Testis (tissue), 2 donors: ENCODE measurements at regions not wholly inside any gene's neighbourhood (a gene's known extent, or its start where the extent isn't known, plus 50 kb on each side); places are given as distances from the start of the nearest gene placed in this dataset.

ENCODE experiments used
- DNase-seq: peaks from one replicate; pipeline ENCODE4 v3.0.0-alpha.2; 2019
- H3K27ac ChIP-seq, 2 donors: fragments of 200-600 bp; sonication (generic); one replicate each; pipeline ENCODE4 v1.5.1; 2019
- H3K27me3 ChIP-seq: fragments of 200-600 bp; sonication (generic); one replicate; pipeline ENCODE4 v1.5.1; 2019
- H3K36me3 ChIP-seq: fragments of 200-600 bp; sonication (generic); one replicate; pipeline ENCODE4 v1.5.1; 2017; ENCODE audit warnings: low read depth; ENCODE audit errors: missing control alignments
- H3K4me1 ChIP-seq: fragments of 200-600 bp; sonication (generic); one replicate; pipeline ENCODE4 v1.5.1; 2019
- H3K4me3 ChIP-seq, 2 donors: fragments of 200-600 bp; sonication (generic); one replicate each; pipeline ENCODE4 v1.5.1; 2017 to 2019
- H3K9me3 ChIP-seq: fragments of 200-600 bp; sonication (generic); one replicate; pipeline ENCODE4 v1.5.1; 2017
- POLR2A ChIP-seq: fragments of 450-650 bp; IDR thresholded peaks from one replicate; pipeline ENCODE4 v1.6.1; 2017; ENCODE audit warnings: antibody characterized with exemption, mild to moderate bottlenecking, moderate library complexity
- WGBS, 2 donors: methylation state at CpG; one replicate each; pipeline ENCODE4 v1.1.5; 2018; 5-methylcytosine and 5-hydroxymethylcytosine counted together
- intact Hi-C: fragments of 100-400 bp; cut with DNase I; formaldehyde crosslinking; loops from one replicate; pipeline ENCODE4 v1.15.1; 2023; ENCODE audit warnings: low total_unique reads
- TF ChIP-seq, protein P1 (sequence below), 3 experiments: fragments of 450-650 bp in 2 of 3; fragments of 200-600 bp in 1 of 3; sonication (generic) in 1 of 3; IDR thresholded peaks; one replicate each; pipeline ENCODE4 v1.5.1; 2016 to 2019; ENCODE audit warnings: antibody characterized with exemption in 3 of 3, mild to moderate bottlenecking in 2 of 3, moderate library complexity in 1 of 3

- Histone ChIP-seq H3K27ac (no peak overlapping the region), H3K36me3 (no peaks in the 10 kb centered on the region), H3K27me3 (no peaks in the 10 kb centered on the region), H3K4me1 (no peaks in the 10 kb centered on the region), H3K9me3 (no peaks in the 10 kb centered on the region), H3K4me3 (no peak overlapping the region)
- no peak for DNase-seq
- intact Hi-C loops = no loop called here
- TF ChIP-seq, protein P1, sequence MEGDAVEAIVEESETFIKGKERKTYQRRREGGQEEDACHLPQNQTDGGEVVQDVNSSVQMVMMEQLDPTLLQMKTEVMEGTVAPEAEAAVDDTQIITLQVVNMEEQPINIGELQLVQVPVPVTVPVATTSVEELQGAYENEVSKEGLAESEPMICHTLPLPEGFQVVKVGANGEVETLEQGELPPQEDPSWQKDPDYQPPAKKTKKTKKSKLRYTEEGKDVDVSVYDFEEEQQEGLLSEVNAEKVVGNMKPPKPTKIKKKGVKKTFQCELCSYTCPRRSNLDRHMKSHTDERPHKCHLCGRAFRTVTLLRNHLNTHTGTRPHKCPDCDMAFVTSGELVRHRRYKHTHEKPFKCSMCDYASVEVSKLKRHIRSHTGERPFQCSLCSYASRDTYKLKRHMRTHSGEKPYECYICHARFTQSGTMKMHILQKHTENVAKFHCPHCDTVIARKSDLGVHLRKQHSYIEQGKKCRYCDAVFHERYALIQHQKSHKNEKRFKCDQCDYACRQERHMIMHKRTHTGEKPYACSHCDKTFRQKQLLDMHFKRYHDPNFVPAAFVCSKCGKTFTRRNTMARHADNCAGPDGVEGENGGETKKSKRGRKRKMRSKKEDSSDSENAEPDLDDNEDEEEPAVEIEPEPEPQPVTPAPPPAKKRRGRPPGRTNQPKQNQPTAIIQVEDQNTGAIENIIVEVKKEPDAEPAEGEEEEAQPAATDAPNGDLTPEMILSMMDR (IDR thresholded peaks at IDR 0.05) = no peak
- TF ChIP-seq POLR2A = no peak
These were observed 592.9 kb upstream of the PITX2 start for GRCh38 chr4:111215755-111216154.

- Histone ChIP-seq H3K4me1 (no peaks in the 10 kb centered on the region), H3K27me3 (no peaks in the 10 kb centered on the region), H3K27ac (no peak overlapping the region), H3K36me3 (no peaks in the 10 kb centered on the region), H3K4me3 (no peak overlapping the region), H3K9me3 (no peaks in the 10 kb centered on the region)
- DNase-seq = no peak
- no peak for TF ChIP-seq POLR2A
- TF ChIP-seq, protein P1 (IDR thresholded peaks at IDR 0.05) = no peak
- intact Hi-C loops = no loop called here
These were observed 593.9 kb upstream of the PITX2 start for GRCh38 chr4:111216791-111217190.

- TF ChIP-seq, protein P1 (IDR thresholded peaks at IDR 0.05) = no peak
- no peak for TF ChIP-seq POLR2A
- intact Hi-C loops = no loop called here
- Histone ChIP-seq H3K36me3 (no peaks in the 10 kb centered on the region), H3K27ac (no peak overlapping the region), H3K27me3 (no peaks in the 10 kb centered on the region), H3K4me1 (no peaks in the 10 kb centered on the region), H3K9me3 (no peaks in the 10 kb centered on the region), H3K4me3 (no peak overlapping the region)
- DNase-seq = no peak
These were observed 598.5 kb upstream of the PITX2 start for GRCh38 chr4:111221371-111221770.

- TF ChIP-seq POLR2A = no peak
- TF ChIP-seq, protein P1 (IDR thresholded peaks at IDR 0.05) = no peak
- Histone ChIP-seq H3K4me3 (no peak overlapping the region), H3K4me1 (no peaks in the 10 kb centered on the region), H3K27me3 (no peaks in the 10 kb centered on the region), H3K36me3 (no peaks in the 10 kb centered on the region), H3K9me3 (no peaks in the 10 kb centered on the region), H3K27ac (no peak overlapping the region)
- no peak for DNase-seq
- intact Hi-C loops = no loop called here
- WGBS, 2 donors = 95 to 96% methylated on average over 1 of the region's 1 CpG
These were observed 605.5 kb upstream of the PITX2 start for GRCh38 chr4:111228396-111228795.

GRCh38 chr4:111228874-111229273 lies 606.0 kb upstream of the PITX2 start:
- 63 to 68% methylated on average over 1 of the region's 1 CpG for WGBS, 2 donors
- no peaks in the 10 kb centered on the region for H3K9me3 ChIP-seq

More at GRCh38 chr4:111228874-111229273, 606.0 kb upstream of the PITX2 start:
- H3K36me3 ChIP-seq = no peaks in the 10 kb centered on the region
- H3K4me3 ChIP-seq = no peak overlapping the region
- no peaks in the 10 kb centered on the region for H3K4me1 ChIP-seq
- no peaks in the 10 kb centered on the region for H3K27me3 ChIP-seq
- TF ChIP-seq POLR2A = no peak
- TF ChIP-seq, protein P1 (IDR thresholded peaks at IDR 0.05) = no peak
- H3K27ac ChIP-seq = no peak overlapping the region
- DNase-seq = no peak
- intact Hi-C loops = no loop called here
